ENCODE measurements at regions not wholly inside any gene's neighbourhood (a gene's known extent, or its start where the extent isn't known, plus 50 kb on each side); places are given as distances from the start of the nearest gene placed in this dataset.

GRCh38 chr2:205864491-205864890, 182.2 kb downstream of the NRP2 start:
- TF ChIP-seq CTCF (IDR thresholded peaks at IDR 0.05) (no peak), POLR2AphosphoS5 (IDR thresholded peaks at IDR 0.05) (no peak)
